GM12874 (cell line): ENCODE measurements at regions not wholly inside any gene's neighbourhood (a gene's known extent, or its start where the extent isn't known, plus 50 kb on each side); places are given as distances from the start of the nearest gene placed in this dataset.

Experiments used
- TF ChIP-seq, protein P1 (sequence below): IDR thresholded peaks from 2 replicates; pipeline ENCODE4 v1.5.1; 2011; ENCODE audit warnings: low read depth, mild to moderate bottlenecking, control low read depth, low read length, moderate library complexity; ENCODE audit not compliant: insufficient read depth

DNA sequence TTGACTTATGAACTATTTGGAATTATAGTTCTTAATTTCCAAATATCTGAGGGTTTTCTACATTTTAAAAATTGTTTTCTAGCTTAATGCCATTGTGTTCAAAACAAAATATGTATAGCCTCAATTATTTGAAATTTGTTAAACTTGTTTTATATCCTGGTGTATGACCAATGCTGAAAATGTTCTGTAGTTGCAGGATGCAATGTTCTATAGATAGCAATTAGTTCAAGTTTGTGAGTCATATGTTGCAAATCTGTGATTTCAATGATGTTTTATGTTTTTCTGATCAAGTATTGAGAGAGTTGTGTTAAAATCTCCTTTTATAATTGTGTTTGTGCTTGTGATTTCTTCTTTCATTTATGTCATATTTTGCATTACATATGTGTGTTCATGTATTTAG, 517.5 kb downstream of the ADGRL2 start:
- TF ChIP-seq, protein P1, sequence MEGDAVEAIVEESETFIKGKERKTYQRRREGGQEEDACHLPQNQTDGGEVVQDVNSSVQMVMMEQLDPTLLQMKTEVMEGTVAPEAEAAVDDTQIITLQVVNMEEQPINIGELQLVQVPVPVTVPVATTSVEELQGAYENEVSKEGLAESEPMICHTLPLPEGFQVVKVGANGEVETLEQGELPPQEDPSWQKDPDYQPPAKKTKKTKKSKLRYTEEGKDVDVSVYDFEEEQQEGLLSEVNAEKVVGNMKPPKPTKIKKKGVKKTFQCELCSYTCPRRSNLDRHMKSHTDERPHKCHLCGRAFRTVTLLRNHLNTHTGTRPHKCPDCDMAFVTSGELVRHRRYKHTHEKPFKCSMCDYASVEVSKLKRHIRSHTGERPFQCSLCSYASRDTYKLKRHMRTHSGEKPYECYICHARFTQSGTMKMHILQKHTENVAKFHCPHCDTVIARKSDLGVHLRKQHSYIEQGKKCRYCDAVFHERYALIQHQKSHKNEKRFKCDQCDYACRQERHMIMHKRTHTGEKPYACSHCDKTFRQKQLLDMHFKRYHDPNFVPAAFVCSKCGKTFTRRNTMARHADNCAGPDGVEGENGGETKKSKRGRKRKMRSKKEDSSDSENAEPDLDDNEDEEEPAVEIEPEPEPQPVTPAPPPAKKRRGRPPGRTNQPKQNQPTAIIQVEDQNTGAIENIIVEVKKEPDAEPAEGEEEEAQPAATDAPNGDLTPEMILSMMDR, result no peak

DNA sequence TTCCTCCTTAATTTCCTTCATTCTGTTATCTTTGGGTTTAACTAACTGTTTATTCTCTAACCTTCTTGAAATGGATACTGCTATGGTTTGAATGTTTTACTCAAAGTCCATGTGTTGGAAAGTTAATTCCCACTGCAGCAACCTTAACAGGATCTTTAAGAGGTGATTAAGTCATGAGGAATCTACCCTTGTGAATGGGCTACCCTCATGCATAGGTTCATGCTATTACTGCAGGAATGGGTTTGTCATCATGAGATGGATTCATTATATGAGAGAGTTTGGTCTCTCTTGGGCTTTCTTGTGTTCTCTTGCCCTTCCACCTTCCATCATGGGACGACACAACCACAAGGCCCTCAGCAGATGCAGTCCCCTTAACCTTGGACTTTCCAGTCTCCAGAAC, 516.9 kb downstream of the ADGRL2 start:
- TF ChIP-seq, protein P1, result no peak

DNA sequence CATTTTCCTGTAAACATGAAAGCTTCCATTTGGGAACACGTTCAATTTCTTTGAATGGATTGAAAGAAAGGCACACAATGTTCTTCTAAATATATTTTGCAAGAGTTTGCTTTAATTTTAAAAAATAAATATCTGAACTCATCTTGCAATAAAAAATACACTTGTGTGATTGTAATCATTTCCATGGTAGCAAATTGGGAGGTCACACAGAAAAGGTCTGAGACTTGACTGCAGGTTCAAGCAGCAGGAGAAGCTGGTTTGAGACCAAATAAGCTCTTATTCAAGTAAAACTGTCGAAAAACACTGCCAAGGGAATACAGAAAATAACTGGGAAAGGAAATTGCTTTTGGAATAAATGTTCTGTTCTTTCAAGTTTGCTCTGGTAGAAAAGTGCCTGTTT, 498.9 kb downstream of the ADGRL2 start:
- TF ChIP-seq, protein P1, result no peak

DNA sequence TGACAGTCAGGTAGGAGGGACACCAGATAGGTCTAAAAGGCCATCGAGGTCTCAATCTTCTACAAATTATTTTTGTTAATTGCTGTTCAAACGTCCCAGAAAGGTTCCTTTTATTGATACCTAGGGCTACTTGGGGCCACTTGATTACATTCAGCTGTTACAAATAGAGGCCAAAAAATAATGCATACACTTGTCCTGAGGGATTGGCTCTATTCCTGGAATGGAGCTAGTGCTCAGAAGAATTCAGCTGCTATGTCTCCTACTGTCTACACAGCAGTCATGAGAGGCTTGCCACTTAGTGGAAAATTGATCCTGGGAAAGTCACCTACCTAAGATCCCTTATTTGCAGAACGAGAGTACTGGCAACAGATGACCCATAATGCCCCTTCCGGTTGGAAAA, 498.3 kb downstream of the ADGRL2 start:
- TF ChIP-seq, protein P1, result no peak

DNA sequence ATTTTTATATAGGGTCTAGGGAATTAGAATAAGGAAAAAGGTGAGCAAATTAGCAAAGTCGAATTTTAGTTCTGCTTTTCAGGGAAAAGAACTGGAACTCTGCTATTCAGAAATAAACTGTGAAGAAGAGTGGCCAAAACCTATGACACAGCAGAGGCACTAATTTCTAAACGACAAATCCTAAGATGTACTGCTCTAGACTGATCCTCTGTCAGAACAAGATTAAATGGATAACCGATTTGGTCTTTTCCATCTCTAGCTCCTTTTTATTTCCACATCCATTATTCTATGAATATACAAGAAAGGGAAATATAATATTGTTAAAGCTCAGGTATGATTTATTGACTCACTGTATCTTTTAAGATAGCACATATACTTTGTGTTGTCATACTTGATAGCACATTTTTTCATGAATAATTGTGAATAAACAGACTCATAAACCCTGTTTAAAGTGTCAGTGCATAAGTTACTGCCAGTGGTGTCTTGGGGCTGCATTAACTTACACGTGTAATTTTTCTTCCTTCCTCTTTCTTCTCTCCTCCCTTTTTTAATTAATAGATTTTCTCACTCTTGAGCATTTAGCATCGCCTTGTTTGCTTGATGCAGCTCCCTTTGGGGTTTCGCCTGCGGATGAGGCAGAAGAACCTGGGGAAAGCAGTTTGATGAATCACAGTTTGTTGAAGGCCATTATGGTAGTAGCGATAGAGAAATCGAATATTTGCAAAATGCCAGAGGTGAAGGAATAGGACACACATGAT, 496.6 kb downstream of the ADGRL2 start:
- TF ChIP-seq, protein P1, result no peak

DNA sequence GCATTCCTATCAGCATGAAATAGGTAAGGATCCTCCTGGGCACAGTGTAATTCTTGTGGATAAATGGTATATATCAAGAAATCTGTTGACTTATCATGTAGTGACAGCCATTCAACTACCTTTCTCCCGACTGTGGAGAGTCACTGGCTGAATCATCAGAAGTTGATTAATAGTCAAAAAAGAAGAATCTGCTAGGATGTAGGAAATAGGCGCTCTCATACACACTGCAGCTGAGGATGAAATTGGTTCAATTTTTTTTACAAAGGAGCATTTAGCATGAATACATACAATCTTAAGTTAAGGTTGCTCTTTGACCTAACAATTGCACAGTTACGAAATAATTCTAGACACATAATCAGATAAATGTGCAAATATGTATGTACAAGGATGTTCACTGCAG, 486.8 kb downstream of the ADGRL2 start:
- TF ChIP-seq, protein P1, result no peak

DNA sequence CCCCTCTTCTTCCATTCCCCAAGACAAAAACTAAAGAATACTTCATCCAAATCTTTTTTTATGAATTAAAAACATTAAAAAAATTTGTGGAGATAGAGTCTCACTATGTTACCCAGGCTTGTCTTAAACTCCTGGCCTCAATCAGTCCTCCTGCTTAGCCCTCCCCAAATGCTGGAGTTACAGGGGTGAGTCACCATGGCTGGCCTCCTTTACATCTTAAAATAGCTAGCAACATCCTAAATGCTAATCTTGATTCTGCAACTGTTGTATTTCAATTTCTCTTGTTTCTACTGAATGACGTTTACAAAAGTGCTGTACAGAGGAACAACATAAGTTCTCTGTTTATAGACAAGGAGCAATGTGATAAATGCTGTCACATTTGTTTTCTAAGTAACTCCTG, 483.5 kb downstream of the ADGRL2 start:
- TF ChIP-seq, protein P1, result no peak
